ENCODE measurements at regions not wholly inside any gene's neighbourhood (a gene's known extent, or its start where the extent isn't known, plus 50 kb on each side); places are given as distances from the start of the nearest gene placed in this dataset.

- Mint-ChIP-seq H3K9me3 (no peaks in the 10 kb centered on the region), H3K4me1 (no peaks in the 10 kb centered on the region), H3K36me3 (no peaks in the 10 kb centered on the region), H3K27ac (no peak overlapping the region), H3K27me3 (no peaks in the 10 kb centered on the region), H3K4me3 (no peak overlapping the region)
- DNase-seq: no peak
These were observed 373.3 kb downstream of the CHSY3 start for GRCh38 chr5:130277522-130277921.

GRCh38 chr5:130277002-130277401, 372.7 kb downstream of the CHSY3 start:
- H3K36me3 Mint-ChIP-seq: no peaks in the 10 kb centered on the region
- DNase-seq: no peak
- H3K4me1 Mint-ChIP-seq: no peaks in the 10 kb centered on the region
- no peaks in the 10 kb centered on the region for H3K9me3 Mint-ChIP-seq
- no peak overlapping the region for H3K4me3 Mint-ChIP-seq
- no peaks in the 10 kb centered on the region for H3K27me3 Mint-ChIP-seq
- H3K27ac Mint-ChIP-seq: no peak overlapping the region

GRCh38 chr5:130272837-130273236, 368.6 kb downstream of the CHSY3 start:
- Mint-ChIP-seq H3K27ac (no peak overlapping the region), H3K9me3 (no peaks in the 10 kb centered on the region), H3K27me3 (no peaks in the 10 kb centered on the region), H3K4me3 (no peak overlapping the region), H3K4me1 (no peaks in the 10 kb centered on the region), H3K36me3 (no peaks in the 10 kb centered on the region)
- DNase-seq: no peak

- no peak overlapping the region for H3K4me3 Mint-ChIP-seq
- no peaks in the 10 kb centered on the region for H3K9me3 Mint-ChIP-seq
- no peak overlapping the region for H3K27ac Mint-ChIP-seq
- H3K36me3 Mint-ChIP-seq: no peaks in the 10 kb centered on the region
- no peaks in the 10 kb centered on the region for H3K4me1 Mint-ChIP-seq
- DNase-seq: no peak
- no peaks in the 10 kb centered on the region for H3K27me3 Mint-ChIP-seq
These were observed 366.5 kb downstream of the CHSY3 start for GRCh38 chr5:130270786-130271185.

GRCh38 chr5:130268489-130268888, 364.2 kb downstream of the CHSY3 start:
- no peak overlapping the region for H3K27ac Mint-ChIP-seq
- no peaks in the 10 kb centered on the region for H3K27me3 Mint-ChIP-seq
- no peak for DNase-seq
- H3K36me3 Mint-ChIP-seq: no peaks in the 10 kb centered on the region
- H3K9me3 Mint-ChIP-seq: no peaks in the 10 kb centered on the region
- no peak overlapping the region for H3K4me3 Mint-ChIP-seq
- H3K4me1 Mint-ChIP-seq: no peaks in the 10 kb centered on the region

- Mint-ChIP-seq H3K4me3 (no peak overlapping the region), H3K36me3 (no peaks in the 10 kb centered on the region), H3K27me3 (no peaks in the 10 kb centered on the region), H3K9me3 (no peaks in the 10 kb centered on the region), H3K27ac (no peak overlapping the region), H3K4me1 (no peaks in the 10 kb centered on the region)
- DNase-seq: no peak
These were observed 363.7 kb downstream of the CHSY3 start for GRCh38 chr5:130267926-130268325.

- H3K9me3 Mint-ChIP-seq: peaks cover 8% of the 10 kb centered on the region
- no peak for DNase-seq
- H3K27me3 Mint-ChIP-seq: no peaks in the 10 kb centered on the region
- H3K27ac Mint-ChIP-seq: no peak overlapping the region
- H3K4me1 Mint-ChIP-seq: no peaks in the 10 kb centered on the region
- H3K4me3 Mint-ChIP-seq: no peak overlapping the region
- no peaks in the 10 kb centered on the region for H3K36me3 Mint-ChIP-seq
These were observed 356.2 kb downstream of the CHSY3 start for GRCh38 chr5:130260481-130260880.

- H3K4me3 Mint-ChIP-seq: no peak overlapping the region
- H3K9me3 Mint-ChIP-seq: peaks cover 12% of the 10 kb centered on the region
- no peaks in the 10 kb centered on the region for H3K36me3 Mint-ChIP-seq
- no peaks in the 10 kb centered on the region for H3K4me1 Mint-ChIP-seq
- H3K27me3 Mint-ChIP-seq: no peaks in the 10 kb centered on the region
- no peak for DNase-seq
- H3K27ac Mint-ChIP-seq: no peak overlapping the region
These were observed 347.7 kb downstream of the CHSY3 start for GRCh38 chr5:130251931-130252330.

GRCh38 chr5:130243641-130244040, 339.4 kb downstream of the CHSY3 start:
- Mint-ChIP-seq H3K27ac (no peak overlapping the region), H3K9me3 (no peaks in the 10 kb centered on the region), H3K4me3 (no peak overlapping the region), H3K27me3 (peaks cover 4% of the 10 kb centered on the region), H3K36me3 (no peaks in the 10 kb centered on the region), H3K4me1 (no peaks in the 10 kb centered on the region)
- DNase-seq: no peak

GRCh38 chr5:130237721-130238120, 333.5 kb downstream of the CHSY3 start:
- Mint-ChIP-seq H3K27ac (no peak overlapping the region), H3K27me3 (peaks cover 4% of the 10 kb centered on the region), H3K4me3 (no peak overlapping the region), H3K36me3 (no peaks in the 10 kb centered on the region), H3K9me3 (no peaks in the 10 kb centered on the region), H3K4me1 (no peaks in the 10 kb centered on the region)
- DNase-seq: no peak
